Muscle of leg (tissue), 3 donors: ENCODE measurements at regions not wholly inside any gene's neighbourhood (a gene's known extent, or its start where the extent isn't known, plus 50 kb on each side); places are given as distances from the start of the nearest gene placed in this dataset.
"Not testable (repeated sequence)": the region's sequence is repeated elsewhere in the genome, so short reads cannot be mapped to it uniquely, and the experiment has no call there.

Experiments used
- DNase-seq: peaks from one replicate; pipeline ENCODE4 v3.0.0; 2013
- H3K27ac ChIP-seq: one replicate; pipeline ENCODE4 v1.5.1; 2013; ENCODE audit warnings: mild to moderate bottlenecking, low read length, control low read depth
- H3K27me3 ChIP-seq: one replicate; pipeline ENCODE4 v1.6.1; 2013; ENCODE audit warnings: low read length; ENCODE audit not compliant: control insufficient read depth, insufficient read depth
- H3K36me3 ChIP-seq: one replicate; pipeline ENCODE4 v1.6.1; 2013; ENCODE audit warnings: low read length; ENCODE audit not compliant: control insufficient read depth, insufficient read depth
- H3K4me1 ChIP-seq: one replicate; pipeline ENCODE4 v1.6.1; 2013; ENCODE audit warnings: low read length; ENCODE audit not compliant: control insufficient read depth, insufficient read depth
- H3K4me3 ChIP-seq: one replicate; pipeline ENCODE4 v1.5.1; 2013; ENCODE audit warnings: low read length, control low read depth
- H3K9me3 ChIP-seq: replicated peaks from 2 replicates; pipeline ENCODE4 v1.6.1; 2013; ENCODE audit warnings: low read depth, low read length; ENCODE audit not compliant: control insufficient read depth
- WGBS: methylation state at CpG from one replicate; pipeline ENCODE4 v1.1.5; 2013; ENCODE audit warnings: missing lambda C conversion rate; ENCODE audit not compliant: insufficient coverage; 5-methylcytosine and 5-hydroxymethylcytosine counted together

- not testable (repeated sequence) for H3K9me3 ChIP-seq, H3K4me3 ChIP-seq, DNase-seq, H3K36me3 ChIP-seq, H3K27ac ChIP-seq, H3K27me3 ChIP-seq, H3K4me1 ChIP-seq
- WGBS = no CpG with 5 or more reads among the region's 1 CpG
Measured at GRCh38 chr1:199498802-199499201, 528.7 kb upstream of the NR5A2 start.

- no peak for DNase-seq
- no CpG with 5 or more reads among the region's 3 CpGs for WGBS
Measured at GRCh38 chr1:199508072-199508471, 519.4 kb upstream of the NR5A2 start.

GRCh38 chr1:199508653-199509052, 518.9 kb upstream of the NR5A2 start:
- Histone ChIP-seq H3K4me3 (no peak overlapping the region), H3K27ac (no peak overlapping the region), H3K9me3 (no peaks in the 10 kb centered on the region), H3K36me3 (no peaks in the 10 kb centered on the region), H3K4me1 (no peaks in the 10 kb centered on the region), H3K27me3 (no peaks in the 10 kb centered on the region)
- no CpG with 5 or more reads among the region's 2 CpGs for WGBS
- DNase-seq = no peak

More at GRCh38 chr1:199508072-199508471, 519.4 kb upstream of the NR5A2 start:
- H3K36me3 ChIP-seq = no peaks in the 10 kb centered on the region
- no peaks in the 10 kb centered on the region for H3K27me3 ChIP-seq
- H3K4me1 ChIP-seq = no peaks in the 10 kb centered on the region
- H3K4me3 ChIP-seq = no peak overlapping the region
- H3K27ac ChIP-seq = no peak overlapping the region
- no peaks in the 10 kb centered on the region for H3K9me3 ChIP-seq

- no peaks in the 10 kb centered on the region for H3K27me3 ChIP-seq
- WGBS = no CpG with 5 or more reads among the region's 2 CpGs
- H3K9me3 ChIP-seq = no peaks in the 10 kb centered on the region
- no peak for DNase-seq
- no peaks in the 10 kb centered on the region for H3K4me1 ChIP-seq
- no peak overlapping the region for H3K27ac ChIP-seq
- no peak overlapping the region for H3K4me3 ChIP-seq
- H3K36me3 ChIP-seq = no peaks in the 10 kb centered on the region
Measured at GRCh38 chr1:199509456-199509855, 518.1 kb upstream of the NR5A2 start.

GRCh38 chr1:199510314-199510713, 517.2 kb upstream of the NR5A2 start:
- H3K27ac ChIP-seq = no peak overlapping the region
- WGBS = 83% methylated on average over 2 of the region's 5 CpGs
- no peak for DNase-seq
- H3K4me1 ChIP-seq = no peaks in the 10 kb centered on the region
- no peak overlapping the region for H3K4me3 ChIP-seq
- no peaks in the 10 kb centered on the region for H3K36me3 ChIP-seq
- H3K9me3 ChIP-seq = no peaks in the 10 kb centered on the region
- no peaks in the 10 kb centered on the region for H3K27me3 ChIP-seq

GRCh38 chr1:199512037-199512710, 515.3 kb upstream of the NR5A2 start:
- Histone ChIP-seq H3K4me1 (no peaks in the 10 kb centered on the region), H3K4me3 (no peak overlapping the region), H3K36me3 (no peaks in the 10 kb centered on the region), H3K9me3 (no peaks in the 10 kb centered on the region), H3K27me3 (no peaks in the 10 kb centered on the region), H3K27ac (no peak overlapping the region)
- DNase-seq = peak; percentile 3
- WGBS = no CpG with 5 or more reads among the region's 6 CpGs

GRCh38 chr1:199515261-199515660, 512.2 kb upstream of the NR5A2 start:
- Histone ChIP-seq H3K27me3 (no peaks in the 10 kb centered on the region), H3K4me3 (no peak overlapping the region), H3K36me3 (no peaks in the 10 kb centered on the region), H3K27ac (no peak overlapping the region), H3K9me3 (no peaks in the 10 kb centered on the region), H3K4me1 (no peaks in the 10 kb centered on the region)
- no peak for DNase-seq
- WGBS = no CpG with 5 or more reads among the region's 4 CpGs

- no peaks in the 10 kb centered on the region for H3K4me1 ChIP-seq
- H3K9me3 ChIP-seq = no peaks in the 10 kb centered on the region
- no peak for DNase-seq
- H3K4me3 ChIP-seq = no peak overlapping the region
- no peaks in the 10 kb centered on the region for H3K27me3 ChIP-seq
- H3K27ac ChIP-seq = no peak overlapping the region
- no peaks in the 10 kb centered on the region for H3K36me3 ChIP-seq
- WGBS = no CpG with 5 or more reads among the region's 1 CpG
Measured at GRCh38 chr1:199522338-199522737, 505.2 kb upstream of the NR5A2 start.

GRCh38 chr1:199522936-199523335, 504.6 kb upstream of the NR5A2 start:
- no CpG with 5 or more reads among the region's 2 CpGs for WGBS
- no peak overlapping the region for H3K27ac ChIP-seq

GRCh38 chr1:199529324-199529723, 498.2 kb upstream of the NR5A2 start:
- DNase-seq = no peak
- no peaks in the 10 kb centered on the region for H3K36me3 ChIP-seq
- H3K27me3 ChIP-seq = no peaks in the 10 kb centered on the region
- H3K9me3 ChIP-seq = peaks cover 5% of the 10 kb centered on the region
- WGBS = no CpG with 5 or more reads among the region's 1 CpG
- no peak overlapping the region for H3K4me3 ChIP-seq
- H3K4me1 ChIP-seq = no peaks in the 10 kb centered on the region
- H3K27ac ChIP-seq = no peak overlapping the region

More at GRCh38 chr1:199522936-199523335, 504.6 kb upstream of the NR5A2 start:
- no peaks in the 10 kb centered on the region for H3K4me1 ChIP-seq
- H3K9me3 ChIP-seq = no peaks in the 10 kb centered on the region
- no peak for DNase-seq
- H3K36me3 ChIP-seq = no peaks in the 10 kb centered on the region
- no peaks in the 10 kb centered on the region for H3K27me3 ChIP-seq
- no peak overlapping the region for H3K4me3 ChIP-seq

GRCh38 chr1:199533361-199533760, 494.1 kb upstream of the NR5A2 start:
- H3K27me3 ChIP-seq, H3K36me3 ChIP-seq, H3K4me3 ChIP-seq, H3K27ac ChIP-seq, H3K4me1 ChIP-seq, DNase-seq: not testable (repeated sequence)
- WGBS = 100% methylated on average over 1 of the region's 4 CpGs
- H3K9me3 ChIP-seq = peaks cover 24% of the 10 kb centered on the region
